GM21619 (cell line): ENCODE measurements at regions not wholly inside any gene's neighbourhood (a gene's known extent, or its start where the extent isn't known, plus 50 kb on each side); places are given as distances from the start of the nearest gene placed in this dataset.

Experiments
- ATAC-seq: cut with Tn5 transposase; IDR thresholded peaks from one replicate; pipeline ENCODE4 v1.9.1; 2021; ENCODE audit not compliant: unreplicated experiment

DNA sequence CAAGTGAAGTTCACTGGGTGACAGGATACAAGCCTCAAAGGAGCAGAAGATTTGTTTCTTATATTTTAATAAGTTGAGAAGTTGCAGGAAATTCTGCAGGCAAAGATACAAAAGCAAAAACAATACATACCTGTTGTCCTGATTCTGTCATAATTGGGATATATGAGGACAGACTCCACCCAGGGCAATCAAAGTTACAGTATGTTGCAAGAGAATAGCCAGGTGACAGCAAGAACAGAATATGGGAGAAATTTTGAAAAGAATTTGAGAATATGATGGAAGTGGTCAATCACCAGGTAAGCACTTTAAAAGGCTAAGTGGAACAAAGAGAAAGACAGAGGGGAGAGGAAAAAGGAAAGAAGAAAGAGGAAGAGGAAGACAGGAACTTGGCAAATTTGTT, 607.6 kb upstream of the ADGRL4 start:
- no peak for ATAC-seq

DNA sequence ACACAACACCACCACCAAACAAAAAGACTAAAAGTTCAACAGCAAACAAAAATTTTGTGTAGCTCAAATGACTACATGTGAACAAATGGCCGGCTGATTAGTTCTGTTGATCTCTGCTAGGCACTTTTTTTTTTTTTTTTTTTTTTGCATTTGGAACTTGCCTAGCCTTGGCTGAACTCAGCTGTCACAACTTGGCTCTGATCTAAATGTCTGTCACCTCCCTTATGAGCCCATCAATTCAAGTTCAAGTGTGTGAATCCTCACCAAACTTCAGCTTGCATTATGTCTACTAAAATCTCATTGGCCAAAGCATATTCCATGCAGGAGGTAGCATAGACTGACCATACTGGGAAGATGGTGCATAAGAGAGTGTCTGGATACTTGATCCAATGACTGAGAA, 606.5 kb upstream of the ADGRL4 start:
- no peak for ATAC-seq

DNA sequence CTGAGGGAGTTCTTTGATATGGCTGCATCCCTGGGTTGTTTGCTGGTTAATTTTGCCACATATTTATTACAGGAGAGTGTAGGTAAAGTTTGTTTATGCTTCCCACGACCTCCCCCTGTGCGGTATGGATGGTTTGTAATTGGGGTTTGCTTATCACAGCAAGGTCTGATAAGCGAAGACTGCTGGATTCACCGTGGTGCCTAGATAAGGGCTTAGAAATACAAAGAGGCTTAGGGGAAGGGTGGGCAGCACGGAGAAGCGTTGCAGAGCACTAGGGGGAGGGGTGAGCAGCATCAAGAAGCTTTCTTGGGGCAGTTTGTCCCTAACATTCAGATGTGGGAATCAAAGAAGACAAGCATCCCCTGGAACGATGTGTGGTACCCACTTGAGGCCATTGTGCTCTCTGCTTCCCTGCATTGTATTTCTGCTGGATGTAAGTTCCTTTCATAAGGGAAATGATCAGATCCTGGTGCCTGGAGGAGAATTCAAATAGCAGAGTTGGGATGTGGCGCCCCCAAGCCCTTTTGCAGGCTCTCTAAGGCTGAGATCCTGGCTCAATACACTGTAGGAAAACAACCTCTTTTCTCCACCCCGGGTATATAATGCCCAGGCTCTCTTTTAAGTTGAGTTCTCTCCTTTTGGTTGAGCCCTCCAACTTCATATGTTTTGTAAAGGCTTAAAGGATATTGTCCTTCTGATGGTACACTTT, 598.1 kb upstream of the ADGRL4 start:
- ATAC-seq, result no peak

DNA sequence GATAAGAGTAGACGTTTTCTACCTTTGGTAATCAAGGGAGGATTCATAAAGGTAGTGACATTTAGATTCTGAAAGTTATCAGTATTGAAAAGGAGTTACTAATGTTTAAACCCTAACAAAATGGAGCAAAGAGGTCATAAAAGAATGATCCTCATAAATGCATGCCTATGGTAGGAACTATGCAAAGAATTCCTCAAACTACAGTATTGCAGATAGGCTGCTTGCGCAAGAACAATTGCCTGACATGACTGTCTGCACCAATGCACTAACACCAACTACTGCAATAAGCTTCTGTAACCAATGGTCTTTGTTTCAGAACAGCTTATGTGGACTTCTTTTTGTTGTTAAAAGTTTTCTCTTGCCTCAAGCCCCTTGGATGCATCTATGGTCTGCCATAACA, 597.3 kb upstream of the ADGRL4 start:
- no peak for ATAC-seq

DNA sequence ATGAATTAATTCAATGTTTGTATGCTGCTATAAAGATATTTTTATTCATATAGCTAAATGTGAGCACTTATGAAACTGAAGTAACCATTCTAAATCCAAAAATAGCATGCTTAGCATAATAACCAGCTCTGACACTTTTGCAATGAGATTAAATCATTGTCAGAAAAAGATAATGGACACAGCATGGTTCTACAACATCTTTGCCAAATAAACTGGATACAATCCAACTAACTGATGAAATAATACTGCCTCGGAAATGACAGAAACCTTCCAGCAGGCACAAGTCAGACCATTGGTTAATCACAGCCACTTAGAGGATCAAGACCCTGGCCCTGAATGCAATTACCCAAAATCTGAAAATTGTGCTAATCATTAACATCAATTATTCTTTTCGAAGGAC, 592.7 kb upstream of the ADGRL4 start:
- ATAC-seq, result no peak

DNA sequence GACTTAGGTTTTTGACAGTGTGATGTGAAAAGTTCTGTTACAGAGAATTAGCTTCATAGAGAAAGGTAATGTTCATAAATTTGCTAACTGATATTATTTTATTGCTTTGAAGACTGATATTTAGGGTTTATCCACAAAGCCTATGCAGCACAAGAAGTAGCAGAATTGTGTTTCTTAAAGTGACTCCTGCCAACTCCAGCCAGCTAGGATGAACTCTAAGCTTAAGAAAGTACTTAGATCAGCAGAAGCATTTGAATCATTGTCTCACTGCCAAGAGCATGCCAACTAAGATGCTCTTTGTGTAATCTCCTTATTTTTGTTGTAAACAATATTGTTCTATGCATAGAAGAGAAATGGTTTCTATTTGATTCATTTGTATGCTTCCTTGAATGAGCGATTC, 589.4 kb upstream of the ADGRL4 start:
- ATAC-seq, result no peak

DNA sequence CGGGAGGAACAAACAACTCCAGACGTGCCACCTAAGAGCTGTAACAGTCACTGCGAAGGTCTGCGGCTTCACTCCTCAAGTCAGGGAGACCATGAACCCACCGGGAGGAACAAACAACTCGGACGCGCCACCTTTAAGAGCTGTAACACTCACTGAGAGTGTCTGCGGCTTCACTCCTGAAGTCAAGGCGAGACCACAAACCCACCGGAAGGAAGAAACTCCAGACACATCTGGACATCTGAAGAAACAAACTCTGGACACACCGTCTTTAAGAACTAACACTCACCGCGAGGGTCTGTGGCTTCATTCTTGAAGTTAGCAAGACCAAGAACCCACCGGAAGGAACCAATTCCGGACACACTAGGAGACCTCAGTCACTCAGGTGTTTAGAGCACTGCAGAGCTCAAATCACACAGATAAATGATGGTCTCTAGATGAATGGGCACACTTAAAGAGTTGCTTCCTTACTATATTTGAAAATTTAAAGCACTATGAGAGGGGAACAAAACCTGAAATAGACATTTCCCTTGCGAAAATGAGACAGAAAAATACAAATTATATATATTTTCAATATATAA, 587.7 kb upstream of the ADGRL4 start:
- ATAC-seq, result no peak

DNA sequence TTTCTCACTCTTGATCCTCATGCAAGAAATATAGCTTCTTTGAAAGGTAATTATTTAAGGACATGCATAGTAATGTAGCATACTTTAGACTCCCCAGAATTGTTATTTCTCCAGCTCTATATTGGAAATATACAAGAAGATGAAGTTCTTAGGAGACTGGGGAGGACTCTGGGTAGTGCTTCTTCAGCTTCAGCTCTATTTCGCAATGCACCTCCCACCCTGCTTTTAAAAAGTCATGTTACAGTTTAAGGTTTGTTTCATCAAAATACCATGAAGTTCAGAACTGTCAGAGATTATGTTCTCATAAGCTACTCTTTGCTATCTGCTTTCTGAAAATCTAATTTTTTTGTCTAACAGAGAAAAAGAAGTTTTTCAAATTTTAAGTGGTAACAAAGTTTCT, 586.2 kb upstream of the ADGRL4 start:
- ATAC-seq, result no peak

DNA sequence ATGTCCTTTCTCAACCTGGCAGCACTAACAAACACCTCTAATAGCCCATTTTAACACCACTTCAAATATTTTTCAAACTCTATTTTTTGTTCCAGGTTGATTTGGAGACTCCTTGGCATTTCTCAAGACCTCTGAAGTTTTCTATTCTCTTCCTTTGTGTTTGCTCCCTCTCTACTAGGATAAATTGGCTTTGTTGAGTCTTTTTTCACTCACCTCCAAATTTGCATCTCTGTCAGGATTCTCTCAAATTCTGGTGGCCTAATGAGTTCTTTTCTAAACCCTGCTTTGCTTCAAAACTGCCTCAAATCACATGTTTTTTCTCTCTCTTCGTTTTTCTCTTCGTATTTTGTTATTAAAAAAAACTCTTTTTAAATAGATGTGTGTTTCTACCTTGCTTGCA, 582.2 kb upstream of the ADGRL4 start:
- ATAC-seq, result no peak

DNA sequence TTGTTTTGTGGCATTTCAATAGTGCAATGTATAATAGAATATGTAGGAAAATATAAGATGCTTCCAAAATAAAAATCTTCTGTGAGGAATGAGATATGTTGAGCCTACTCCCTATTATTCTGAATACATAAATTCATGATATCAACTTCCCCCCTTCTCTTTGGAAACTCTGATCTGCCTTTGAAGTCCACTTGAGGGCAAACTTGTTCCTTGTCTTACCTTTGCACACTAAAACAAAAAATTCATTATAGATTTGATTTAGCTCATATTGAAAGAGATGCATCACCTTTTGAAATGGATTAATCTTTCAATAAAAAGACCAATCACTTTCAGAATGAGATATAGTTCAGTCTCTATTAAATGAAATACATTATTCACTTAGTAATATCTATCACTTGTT, 580.7 kb upstream of the ADGRL4 start:
- no peak for ATAC-seq

DNA sequence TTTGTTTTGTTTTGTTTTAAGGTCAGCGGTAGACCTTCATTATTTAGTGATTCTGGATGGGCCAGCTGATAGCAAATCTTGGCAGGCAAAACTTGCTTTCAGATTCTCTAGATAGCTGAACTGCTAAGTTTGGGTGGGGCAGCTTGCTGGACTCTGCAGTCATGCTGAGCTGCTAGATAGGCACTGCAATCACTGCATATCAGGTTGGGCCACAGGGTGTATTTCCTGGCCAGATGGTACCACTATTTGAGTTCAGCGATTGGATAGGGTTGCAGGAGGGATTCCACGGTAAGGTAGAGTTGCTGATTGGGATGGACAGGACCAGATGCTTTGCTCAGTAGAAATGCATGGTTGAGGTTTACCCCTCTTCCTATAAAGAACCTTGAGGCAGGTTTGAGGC, 579.3 kb upstream of the ADGRL4 start:
- no peak for ATAC-seq

DNA sequence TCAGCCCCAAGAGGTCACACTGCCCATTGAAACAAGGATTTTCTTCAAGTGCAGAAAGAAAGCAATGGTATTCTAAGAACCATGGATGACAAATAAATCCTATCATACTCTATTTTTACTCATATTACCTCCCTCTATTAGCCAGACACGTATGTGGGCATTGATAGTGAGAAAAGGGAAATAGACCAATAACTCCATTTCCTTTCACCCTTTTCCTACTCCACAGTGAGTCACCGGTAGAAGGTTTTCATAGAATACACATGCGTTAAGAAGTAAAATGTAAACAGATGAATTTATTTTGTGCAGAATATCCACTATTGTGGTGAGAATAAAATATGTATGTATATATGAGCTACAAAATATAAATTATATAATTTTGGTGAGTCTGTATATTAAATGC, 568.9 kb upstream of the ADGRL4 start:
- ATAC-seq, result no peak

DNA sequence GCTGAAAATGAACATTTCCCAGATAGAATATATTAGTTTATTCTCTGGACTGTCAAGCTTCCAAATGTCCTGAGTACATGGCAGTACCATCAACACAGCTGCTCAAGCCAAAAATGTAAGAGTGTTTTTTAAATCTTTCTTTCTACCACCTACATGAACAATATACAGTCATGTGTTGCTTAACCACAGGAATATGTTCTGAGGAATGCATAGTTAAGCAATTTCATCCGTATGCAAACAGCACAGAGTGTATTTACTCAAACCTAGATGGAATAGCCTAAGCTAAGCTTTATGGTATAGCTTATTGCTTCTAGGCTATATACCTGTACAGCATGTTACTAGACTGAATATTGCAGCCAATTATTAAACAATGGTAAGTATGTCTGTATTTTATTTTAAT, 561.9 kb upstream of the ADGRL4 start:
- ATAC-seq, result no peak

DNA sequence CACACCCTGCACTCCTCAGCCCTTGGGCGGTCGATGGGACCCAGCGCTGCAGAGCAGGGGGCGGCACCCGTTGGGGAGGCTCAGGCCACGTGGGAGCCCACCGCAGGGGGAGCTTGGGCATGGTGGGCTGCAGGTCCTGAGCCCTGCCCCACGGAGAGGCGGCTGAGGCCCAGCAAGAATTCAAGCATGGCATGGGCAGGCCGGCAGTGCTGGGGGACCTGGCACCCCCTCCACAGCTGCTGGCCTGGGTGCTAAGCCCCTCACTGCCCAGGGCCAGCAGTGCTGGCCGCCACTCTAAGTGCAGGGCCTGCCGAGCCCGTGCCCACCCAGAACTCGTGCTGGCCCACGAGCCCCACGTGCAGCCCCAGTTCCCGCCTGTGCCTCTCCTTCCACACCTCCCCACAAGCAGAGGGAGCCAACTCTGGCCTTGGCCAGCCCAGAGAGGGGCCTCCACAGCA, 555.0 kb upstream of the ADGRL4 start:
- no peak for ATAC-seq

DNA sequence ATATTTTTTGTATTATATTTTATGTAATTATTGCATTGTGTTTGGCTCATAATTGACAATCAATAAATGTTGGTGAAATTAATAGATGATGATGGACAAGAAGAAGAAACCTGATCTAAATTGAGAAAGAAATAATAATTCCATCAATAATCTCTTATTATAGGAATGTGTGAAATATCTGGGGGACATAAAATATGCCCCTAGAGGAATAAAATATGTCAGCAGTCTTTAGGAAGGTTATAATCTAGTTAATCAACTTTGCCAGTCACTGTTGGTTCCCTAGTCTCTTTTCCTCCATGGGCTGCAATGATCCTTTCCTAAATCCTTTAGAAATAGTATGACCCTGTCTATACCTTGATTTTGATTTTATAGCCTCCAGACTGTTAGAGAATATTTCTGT, 549.7 kb upstream of the ADGRL4 start:
- no peak for ATAC-seq

DNA sequence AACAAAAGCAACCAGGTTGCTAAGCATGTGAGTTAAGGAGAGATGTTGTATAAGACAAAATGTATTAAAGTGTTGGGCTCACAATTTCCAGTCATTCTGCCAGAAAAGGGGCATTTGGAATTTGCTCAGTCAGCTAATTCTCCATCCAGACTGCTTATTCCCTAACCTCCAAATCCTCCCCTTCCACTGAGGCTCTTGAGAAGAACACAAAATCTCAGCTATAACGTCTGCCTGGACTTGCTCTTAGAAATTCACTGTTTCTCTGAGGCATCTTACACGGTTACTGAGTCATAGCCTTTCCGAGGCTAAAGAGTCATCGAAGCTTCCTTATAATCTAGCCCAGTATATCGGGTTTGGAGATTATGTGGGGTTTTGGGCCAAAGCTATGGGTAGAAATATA, 548.2 kb upstream of the ADGRL4 start:
- ATAC-seq, result no peak

DNA sequence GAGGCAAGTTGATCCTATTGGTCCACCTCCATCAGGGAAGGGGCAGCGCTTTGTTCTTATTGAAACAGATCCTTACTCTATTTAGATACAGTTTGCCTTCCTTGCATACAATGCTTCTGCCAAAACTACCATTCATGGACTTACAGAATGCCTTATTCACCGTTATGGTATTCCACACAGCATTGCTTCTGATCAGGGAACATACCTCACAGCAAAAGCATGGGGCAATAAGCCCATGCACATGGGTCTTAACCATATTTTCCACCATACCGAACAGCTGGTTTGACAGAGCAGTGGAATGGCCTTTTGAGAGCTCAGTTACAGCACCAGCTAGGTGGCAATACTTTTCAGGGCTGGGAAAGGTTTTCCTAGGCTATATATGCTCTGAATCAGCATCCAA, 544.8 kb upstream of the ADGRL4 start:
- ATAC-seq, result no peak

DNA sequence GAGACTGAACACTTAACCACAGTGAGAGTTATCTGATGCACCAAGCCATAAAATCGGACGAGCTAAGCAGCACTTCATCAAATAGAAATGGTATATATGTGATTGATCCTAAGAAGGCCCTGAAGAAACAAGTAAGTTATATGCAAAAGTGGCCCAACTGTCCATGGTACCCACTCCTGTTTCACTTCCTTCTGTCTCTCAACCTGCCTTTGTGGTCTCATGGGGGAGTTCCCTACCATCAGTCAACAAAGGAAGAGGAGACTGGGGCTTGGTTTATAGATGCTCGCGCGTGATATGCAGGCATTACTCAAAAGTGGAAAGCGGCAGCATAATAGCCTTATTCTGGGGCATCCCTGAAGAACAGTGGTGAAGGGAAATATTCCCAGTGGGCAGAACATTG, 543.9 kb upstream of the ADGRL4 start:
- no peak for ATAC-seq

DNA sequence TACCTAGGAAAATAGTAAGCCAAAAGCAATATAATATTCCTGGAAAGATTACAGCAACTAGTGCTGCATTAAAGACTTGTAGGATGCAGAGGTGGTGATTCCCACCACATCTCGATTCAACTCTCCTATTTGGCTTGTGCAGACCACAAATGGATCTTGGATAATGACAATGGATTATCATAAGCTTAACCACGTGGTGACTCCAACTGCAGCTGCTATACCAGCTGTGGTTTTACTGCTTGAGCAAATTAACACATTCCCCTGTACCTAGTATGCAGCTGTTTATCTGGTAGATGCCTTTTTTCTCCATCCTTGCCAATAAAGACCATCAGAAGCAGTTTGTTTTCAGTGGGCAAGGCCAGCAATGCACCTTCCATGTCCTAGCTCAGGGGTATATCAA, 542.7 kb upstream of the ADGRL4 start:
- ATAC-seq, result no peak

DNA sequence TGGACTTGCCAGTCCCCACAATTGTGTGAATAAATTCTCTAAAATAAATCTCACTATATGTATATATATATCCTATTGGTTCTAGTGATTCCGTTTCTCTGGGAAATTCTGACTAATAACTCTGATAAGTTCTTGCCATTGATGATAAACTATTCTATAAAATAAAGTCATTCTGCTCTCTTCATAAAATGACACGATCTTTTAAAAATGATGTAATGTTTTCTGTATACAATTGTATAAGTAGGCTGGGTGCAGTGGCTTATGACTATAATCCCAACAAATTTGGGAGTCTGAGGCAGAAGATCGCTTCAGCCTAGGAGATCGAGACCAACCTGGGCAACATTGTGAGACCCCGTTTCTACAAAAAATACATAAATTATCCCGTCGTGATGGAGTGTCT, 541.0 kb upstream of the ADGRL4 start:
- ATAC-seq, result no peak

DNA sequence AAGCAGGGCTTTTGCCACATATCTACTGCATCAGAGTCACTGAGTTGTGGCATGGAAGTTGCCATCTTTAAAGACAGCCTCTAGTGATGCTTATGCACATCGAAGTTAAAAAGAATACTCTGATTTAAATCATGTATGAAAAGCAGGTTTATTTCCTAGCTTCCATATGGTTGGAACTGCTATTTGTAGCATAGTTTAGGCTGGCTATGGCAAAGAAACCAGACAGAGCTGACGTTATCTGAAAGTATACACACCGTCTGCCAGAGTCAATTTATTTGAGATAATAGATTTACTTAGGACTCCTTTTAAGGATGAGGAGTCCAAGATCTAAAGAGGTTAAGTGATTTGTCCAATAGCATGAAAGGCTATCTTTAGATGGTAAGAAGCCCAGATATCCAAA, 536.9 kb upstream of the ADGRL4 start:
- ATAC-seq, result no peak

DNA sequence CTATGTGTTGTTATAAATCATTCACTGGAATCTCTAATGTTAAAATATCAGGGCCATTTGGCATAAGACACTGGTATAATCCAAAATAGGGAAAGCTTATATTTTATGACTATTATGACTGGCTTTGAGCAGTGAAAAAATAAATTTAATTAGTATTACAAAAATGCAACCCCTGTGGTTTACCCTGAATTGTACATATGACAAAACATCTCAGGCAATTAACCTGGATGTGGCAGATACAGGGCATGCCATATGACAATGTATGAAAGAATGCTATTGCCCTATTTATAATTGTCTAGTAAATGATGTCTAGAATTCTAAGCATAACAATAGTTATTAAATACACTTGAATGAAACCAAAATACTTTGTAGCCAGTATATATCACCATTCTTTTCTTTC, 532.5 kb upstream of the ADGRL4 start:
- ATAC-seq, result no peak

DNA sequence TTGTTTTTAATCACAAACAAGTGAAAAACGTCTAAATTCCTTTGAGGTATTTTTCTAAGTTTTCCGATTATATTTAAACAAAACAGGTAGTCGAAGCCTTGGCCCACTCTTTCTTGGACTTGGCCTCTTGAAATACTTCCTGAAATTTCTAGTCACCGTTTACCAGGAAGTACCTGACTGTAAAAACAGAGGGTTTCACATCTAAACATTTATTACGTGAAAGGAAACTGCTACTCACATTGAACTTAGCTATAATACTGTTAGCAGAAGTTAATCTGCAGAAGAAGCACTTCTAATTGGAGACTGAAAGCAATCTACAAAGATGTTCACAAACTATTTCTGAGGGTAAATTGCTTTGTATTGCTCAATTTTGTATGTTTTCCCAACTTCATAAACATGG, 526.0 kb upstream of the ADGRL4 start:
- no peak for ATAC-seq
